ENCODE measurements at regions not wholly inside any gene's neighbourhood (a gene's known extent, or its start where the extent isn't known, plus 50 kb on each side); places are given as distances from the start of the nearest gene placed in this dataset.

- Histone ChIP-seq H3K27ac (no peak overlapping the region), H3K27me3 (no peaks in the 10 kb centered on the region), H3K4me3 (no peak overlapping the region), H3K9me3 (no peaks in the 10 kb centered on the region), H3K4me1 (no peaks in the 10 kb centered on the region), H3K36me3 (no peaks in the 10 kb centered on the region)
- no peak for DNase-seq
- TF ChIP-seq POLR2AphosphoS5 (IDR thresholded peaks at IDR 0.05), result no peak
- TF ChIP-seq EP300 (IDR thresholded peaks at IDR 0.05; ENCODE audit: low read depth), result no peak
- no peak for TF ChIP-seq CTCF (IDR thresholded peaks at IDR 0.05)
- no peak for TF ChIP-seq POLR2A (IDR thresholded peaks at IDR 0.05)
- intact Hi-C loops (cut with DNase I; ENCODE audit: low total_unique reads) (no loop called here), in situ Hi-C loops (cut with MboI; ENCODE audit: low pct_ligation_motif_present in 1 of 4, low pct_unique_long_range_greater_than_20kb in 1 of 4, low sequenced_read_pairs in 3 of 4) (no loop called here)
- 46% methylated on average over 3 of the region's 3 CpGs; no CpG with 5 or more reads in 1 of the 2 donors for WGBS, 2 donors (ENCODE audit: low coverage in 1 of 2)
These were observed 86.3 kb upstream of the FSHR start for GRCh38 chr2:49240608-49241007.

GRCh38 chr2:49238604-49238960 is 84.3 kb upstream of the FSHR start:
- Histone ChIP-seq H3K27ac (no peak overlapping the region), H3K36me3 (no peaks in the 10 kb centered on the region), H3K27me3 (no peaks in the 10 kb centered on the region), H3K4me3 (no peak overlapping the region), H3K4me1 (no peaks in the 10 kb centered on the region), H3K9me3 (no peaks in the 10 kb centered on the region)
- in situ Hi-C loops (cut with MboI; ENCODE audit: low pct_ligation_motif_present in 1 of 4, low pct_unique_long_range_greater_than_20kb in 1 of 4, low sequenced_read_pairs in 3 of 4), result no loop called here
- no peak for TF ChIP-seq POLR2A (IDR thresholded peaks at IDR 0.05)
- no peak for TF ChIP-seq CTCF (IDR thresholded peaks at IDR 0.05)
- no peak for TF ChIP-seq POLR2AphosphoS5 (IDR thresholded peaks at IDR 0.05)
- no peak for TF ChIP-seq EP300 (IDR thresholded peaks at IDR 0.05; ENCODE audit: low read depth)
- intact Hi-C loops (cut with DNase I; ENCODE audit: low total_unique reads), result no loop called here
- no peak for DNase-seq

GRCh38 chr2:49237867-49238603 is 83.7 kb upstream of the FSHR start:
- no peak for TF ChIP-seq EP300 (IDR thresholded peaks at IDR 0.05; ENCODE audit: low read depth)
- no peak for TF ChIP-seq POLR2AphosphoS5 (IDR thresholded peaks at IDR 0.05)
- no peak for TF ChIP-seq CTCF (IDR thresholded peaks at IDR 0.05)
- TF ChIP-seq POLR2A (IDR thresholded peaks at IDR 0.05), result no peak
- Histone ChIP-seq H3K27ac (no peak overlapping the region), H3K27me3 (no peaks in the 10 kb centered on the region), H3K36me3 (no peaks in the 10 kb centered on the region), H3K4me3 (no peak overlapping the region), H3K4me1 (no peaks in the 10 kb centered on the region), H3K9me3 (no peaks in the 10 kb centered on the region)
- 54 to 74% methylated on average over 4 to 6 of the region's 6 CpGs for WGBS, 2 donors (ENCODE audit: low coverage in 1 of 2)
- no peak for DNase-seq
- intact Hi-C loops (cut with DNase I; ENCODE audit: low total_unique reads), result no loop called here
- in situ Hi-C loops (cut with MboI; ENCODE audit: low pct_ligation_motif_present in 1 of 4, low pct_unique_long_range_greater_than_20kb in 1 of 4, low sequenced_read_pairs in 3 of 4), result no loop called here

- H3K27me3 ChIP-seq, result no peaks in the 10 kb centered on the region
- 77 to 88% methylated on average over 1 of the region's 1 CpG for WGBS, 2 donors (ENCODE audit: low coverage in 1 of 2)
- no peaks in the 10 kb centered on the region for H3K4me1 ChIP-seq
- no peak for DNase-seq
- H3K9me3 ChIP-seq, result no peaks in the 10 kb centered on the region
- intact Hi-C loops (cut with DNase I; ENCODE audit: low total_unique reads) (no loop called here), in situ Hi-C loops (cut with MboI; ENCODE audit: low pct_ligation_motif_present in 1 of 4, low pct_unique_long_range_greater_than_20kb in 1 of 4, low sequenced_read_pairs in 3 of 4) (no loop called here)
- no peaks in the 10 kb centered on the region for H3K36me3 ChIP-seq
- H3K4me3 ChIP-seq, result no peak overlapping the region
- TF ChIP-seq EP300 (IDR thresholded peaks at IDR 0.05; ENCODE audit: low read depth) (no peak), POLR2AphosphoS5 (IDR thresholded peaks at IDR 0.05) (no peak), POLR2A (IDR thresholded peaks at IDR 0.05) (no peak), CTCF (IDR thresholded peaks at IDR 0.05) (no peak)
- H3K27ac ChIP-seq, result no peak overlapping the region
These were observed 82.0 kb upstream of the FSHR start for GRCh38 chr2:49236316-49236715.

Data from transverse colon (tissue), 4 donors.